ENCODE measurements at regions not wholly inside any gene's neighbourhood (a gene's known extent, or its start where the extent isn't known, plus 50 kb on each side); places are given as distances from the start of the nearest gene placed in this dataset.

DNA sequence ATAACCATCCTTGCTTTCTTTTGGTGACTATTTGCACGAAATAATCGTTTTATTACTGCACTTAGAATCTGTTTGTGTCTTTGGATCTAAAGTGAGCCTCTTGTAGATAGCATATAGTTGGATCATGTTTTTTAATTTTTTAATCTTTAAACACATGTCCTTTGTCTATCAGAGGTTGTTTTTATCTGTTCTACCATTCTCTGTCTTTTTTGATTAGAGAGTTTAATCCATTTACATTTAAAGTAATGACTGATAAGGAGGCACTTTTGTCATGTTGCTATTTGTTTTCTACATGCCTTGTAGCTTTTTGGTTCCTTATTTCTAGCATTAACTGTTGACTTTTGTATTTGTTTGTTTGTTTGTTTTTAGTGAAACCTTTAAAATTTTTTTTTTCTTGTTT lies 506.2 kb upstream of the RGS6 start:
- Histone ChIP-seq H3K4me2 (ENCODE audit: low read length) (no peak overlapping the region), H2AFZ (ENCODE audit: low read length) (no peak overlapping the region), H3K79me2 (ENCODE audit: insufficient read depth, low read depth, low read length) (no peaks in the 10 kb centered on the region), H3K9me3 (ENCODE audit: low read length) (peaks cover 37% of the 10 kb centered on the region), H3K36me3 (ENCODE audit: insufficient read depth, low read length) (peaks cover 36% of the 10 kb centered on the region), H4K20me1 (ENCODE audit: insufficient read depth, low read length) (0 out of 2 replicates have a peak, but pooled peaks cover 4% of the 10 kb centered on the region), H3K4me1 (ENCODE audit: insufficient read depth, low read length, poor library complexity, severe bottlenecking) (peaks cover 10% of the 10 kb centered on the region), H3K27ac (ENCODE audit: low read depth, low read length, poor library complexity, severe bottlenecking) (no peak overlapping the region), H3K4me3 (ENCODE audit: low read depth, low read length, poor library complexity, severe bottlenecking) (no peak overlapping the region), H3K9me2 (ENCODE audit: insufficient read depth, low read length) (no peaks in the 10 kb centered on the region)
- no peak for DNase-seq (ENCODE audit: low spot score)
- CTCF ChIA-PET (ENCODE audit: unreplicated experiment), result no interaction called here
- POLR2A ChIA-PET, result interaction anchor here (0.5 kb wide), 1 partner anchor 70 kb away, joined by 4 read pairs; no protein-coding TSS in a partner anchor
- intact Hi-C loops (cut with micrococcal nuclease; ENCODE audit: unreplicated experiment), result no loop called here
- no TSS peak for BruUV-seq (replicated peaks)
- no peak for TF ChIP-seq EZH2phosphoT487 (IDR thresholded peaks at IDR 0.05; ENCODE audit: borderline replicate concordance, low read depth, low read length)
- TF ChIP-seq, protein P1, sequence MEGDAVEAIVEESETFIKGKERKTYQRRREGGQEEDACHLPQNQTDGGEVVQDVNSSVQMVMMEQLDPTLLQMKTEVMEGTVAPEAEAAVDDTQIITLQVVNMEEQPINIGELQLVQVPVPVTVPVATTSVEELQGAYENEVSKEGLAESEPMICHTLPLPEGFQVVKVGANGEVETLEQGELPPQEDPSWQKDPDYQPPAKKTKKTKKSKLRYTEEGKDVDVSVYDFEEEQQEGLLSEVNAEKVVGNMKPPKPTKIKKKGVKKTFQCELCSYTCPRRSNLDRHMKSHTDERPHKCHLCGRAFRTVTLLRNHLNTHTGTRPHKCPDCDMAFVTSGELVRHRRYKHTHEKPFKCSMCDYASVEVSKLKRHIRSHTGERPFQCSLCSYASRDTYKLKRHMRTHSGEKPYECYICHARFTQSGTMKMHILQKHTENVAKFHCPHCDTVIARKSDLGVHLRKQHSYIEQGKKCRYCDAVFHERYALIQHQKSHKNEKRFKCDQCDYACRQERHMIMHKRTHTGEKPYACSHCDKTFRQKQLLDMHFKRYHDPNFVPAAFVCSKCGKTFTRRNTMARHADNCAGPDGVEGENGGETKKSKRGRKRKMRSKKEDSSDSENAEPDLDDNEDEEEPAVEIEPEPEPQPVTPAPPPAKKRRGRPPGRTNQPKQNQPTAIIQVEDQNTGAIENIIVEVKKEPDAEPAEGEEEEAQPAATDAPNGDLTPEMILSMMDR (conservative IDR thresholded peaks at IDR 0.05; ENCODE audit: low read length), result no peak

DNA sequence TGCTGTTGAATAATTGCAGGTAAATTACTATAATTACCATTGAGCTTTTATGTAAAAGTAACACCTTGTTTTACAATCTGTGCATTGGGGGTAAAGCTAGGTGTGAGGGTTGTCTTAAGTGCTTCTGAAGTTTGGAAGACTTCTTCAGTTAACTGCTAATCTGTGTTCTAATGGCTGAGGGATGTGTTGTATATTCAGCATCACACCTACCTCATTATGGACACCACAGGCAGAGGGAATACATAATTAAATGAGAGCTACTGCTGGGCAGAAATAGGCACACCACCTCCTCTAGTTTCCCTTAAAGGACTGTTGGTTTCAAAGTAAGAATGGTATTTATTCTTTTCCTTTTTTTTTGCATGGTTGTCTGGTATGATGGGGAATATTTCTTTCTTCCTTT lies 502.3 kb upstream of the RGS6 start:
- H3K4me3 ChIP-seq (ENCODE audit: low read depth, low read length, poor library complexity, severe bottlenecking), result no peak overlapping the region

DNA sequence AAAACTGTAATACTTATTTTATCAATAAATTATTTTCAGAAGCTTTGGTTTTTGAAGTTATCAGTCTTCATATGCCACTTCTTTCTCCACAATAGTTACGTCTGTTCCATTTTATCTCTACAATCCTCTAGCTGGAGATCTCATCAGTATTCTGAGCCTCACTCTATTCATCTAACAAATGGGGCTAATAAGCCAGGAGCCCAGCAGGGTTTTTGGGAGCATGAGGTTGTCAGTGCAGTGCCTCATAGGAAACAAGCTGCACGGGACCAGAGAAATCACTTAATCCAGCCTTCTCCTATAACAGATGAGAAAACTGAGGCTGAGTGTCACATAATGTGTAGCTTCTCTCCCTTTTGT lies 501.9 kb upstream of the RGS6 start:
- H3K9me3 ChIP-seq (ENCODE audit: low read length), result peaks cover 19% of the 10 kb centered on the region; the same call in 1 of the 2 replicates
- H3K36me3 ChIP-seq (ENCODE audit: insufficient read depth, low read length), result peaks cover 18% of the 10 kb centered on the region
- H3K79me2 ChIP-seq (ENCODE audit: insufficient read depth, low read depth, low read length), result no peaks in the 10 kb centered on the region
- no peak for TF ChIP-seq EZH2phosphoT487 (IDR thresholded peaks at IDR 0.05; ENCODE audit: borderline replicate concordance, low read depth, low read length)
- TF ChIP-seq, protein P1 (conservative IDR thresholded peaks at IDR 0.05; ENCODE audit: low read length), result no peak
- intact Hi-C loops (cut with micrococcal nuclease; ENCODE audit: unreplicated experiment), result no loop called here
- no peaks in the 10 kb centered on the region for H3K9me2 ChIP-seq (ENCODE audit: insufficient read depth, low read length)
- H2AFZ ChIP-seq (ENCODE audit: low read length), result no peak overlapping the region
- H3K4me3 ChIP-seq (ENCODE audit: low read depth, low read length, poor library complexity, severe bottlenecking), result no peak overlapping the region
- H3K27ac ChIP-seq (ENCODE audit: low read depth, low read length, poor library complexity, severe bottlenecking), result no peak overlapping the region
- H3K4me1 ChIP-seq (ENCODE audit: insufficient read depth, low read length, poor library complexity, severe bottlenecking), result peaks cover 10% of the 10 kb centered on the region
- no peak for DNase-seq (ENCODE audit: low spot score)
- ChIA-PET CTCF (ENCODE audit: unreplicated experiment) (no interaction called here), POLR2A (interaction anchor here (1.3 to 1.4 kb wide), 2 partner anchors 9 to 18 kb away, joined by 3 to 9 read pairs; no protein-coding TSS in a partner anchor)
- peak overlapping the region; percentile 19; the same call in 1 of the 2 replicates for H3K4me2 ChIP-seq (ENCODE audit: low read length)
- H4K20me1 ChIP-seq (ENCODE audit: insufficient read depth, low read length), result 0 out of 2 replicates have a peak, but pooled peaks cover 4% of the 10 kb centered on the region
- BruUV-seq (replicated peaks), result no TSS peak

More for the DNA sequence above, 502.3 kb upstream of the RGS6 start:
- no peaks in the 10 kb centered on the region for H3K79me2 ChIP-seq (ENCODE audit: insufficient read depth, low read depth, low read length)
- CTCF ChIA-PET (ENCODE audit: unreplicated experiment), result no interaction called here
- peaks cover 10% of the 10 kb centered on the region for H3K4me1 ChIP-seq (ENCODE audit: insufficient read depth, low read length, poor library complexity, severe bottlenecking)
- POLR2A ChIA-PET, result interaction anchor here (1.3 to 1.4 kb wide), 2 partner anchors 9 to 17 kb away, joined by 3 to 9 read pairs; no protein-coding TSS in a partner anchor
- H3K9me3 ChIP-seq (ENCODE audit: low read length), result peaks cover 23% of the 10 kb centered on the region
- no peak overlapping the region for H3K4me2 ChIP-seq (ENCODE audit: low read length)
- H3K9me2 ChIP-seq (ENCODE audit: insufficient read depth, low read length), result no peaks in the 10 kb centered on the region
- 0 out of 2 replicates have a peak, but pooled peaks cover 4% of the 10 kb centered on the region for H4K20me1 ChIP-seq (ENCODE audit: insufficient read depth, low read length)
- no peak for TF ChIP-seq EZH2phosphoT487 (IDR thresholded peaks at IDR 0.05; ENCODE audit: borderline replicate concordance, low read depth, low read length)
- TF ChIP-seq, protein P1 (conservative IDR thresholded peaks at IDR 0.05; ENCODE audit: low read length), result no peak
- no peak for DNase-seq (ENCODE audit: low spot score)
- peaks cover 21% of the 10 kb centered on the region for H3K36me3 ChIP-seq (ENCODE audit: insufficient read depth, low read length)
- no peak overlapping the region for H3K27ac ChIP-seq (ENCODE audit: low read depth, low read length, poor library complexity, severe bottlenecking)
- intact Hi-C loops (cut with micrococcal nuclease; ENCODE audit: unreplicated experiment), result no loop called here
- BruUV-seq (replicated peaks), result no TSS peak
- H2AFZ ChIP-seq (ENCODE audit: low read length), result no peak overlapping the region
